ENCODE measurements at regions not wholly inside any gene's neighbourhood (a gene's known extent, or its start where the extent isn't known, plus 50 kb on each side); places are given as distances from the start of the nearest gene placed in this dataset.
"Not testable (repeated sequence)": the region's sequence is repeated elsewhere in the genome, so short reads cannot be mapped to it uniquely, and the experiment has no call there.

DNA sequence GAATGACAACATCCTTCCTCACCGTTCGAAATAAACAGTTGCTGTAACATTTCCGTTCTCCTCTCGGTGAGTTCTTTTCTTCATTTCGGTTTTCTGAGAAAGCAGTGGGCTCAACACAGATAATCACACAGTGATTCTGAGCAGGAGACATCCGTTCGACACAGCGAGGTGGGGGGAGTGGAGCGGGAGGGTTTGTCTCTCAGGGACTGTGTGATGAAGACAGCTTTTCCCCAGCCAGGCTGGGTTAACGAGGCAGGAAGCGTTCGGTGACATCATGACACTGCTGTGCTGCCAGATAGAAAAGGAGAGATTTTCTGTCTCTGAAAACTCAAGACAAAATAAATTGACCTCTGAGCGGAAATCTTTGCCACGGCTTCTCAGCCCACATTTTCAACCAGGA lies 119.3 kb downstream of the CRLF2 start:
- WGBS, 2 donors = 47 to 52% methylated on average over 14 of the region's 14 CpGs
- H3K27ac ChIP-seq (ENCODE audit: low read depth in 2 of 2, low read length in 1 of 2) = no peak overlapping the region
- H3K36me3 ChIP-seq (ENCODE audit: control insufficient read depth in 2 of 2, insufficient read depth in 2 of 2, low read length in 1 of 2) = no peaks in the 10 kb centered on the region
- no peak overlapping the region for H3K4me3 ChIP-seq (ENCODE audit: low read depth in 1 of 2, low read length in 2 of 2)
- no peaks in the 10 kb centered on the region for H3K4me1 ChIP-seq (ENCODE audit: control insufficient read depth in 2 of 2, insufficient read depth in 2 of 2, low read length in 1 of 2)
- H3K27me3 ChIP-seq (ENCODE audit: control insufficient read depth in 1 of 2, insufficient read depth in 2 of 2, low read length in 2 of 2) = no peaks in the 10 kb centered on the region
- H3K9me3 ChIP-seq (ENCODE audit: control insufficient read depth in 2 of 2, insufficient read depth in 1 of 2, low read depth in 1 of 2, low read length in 1 of 2) = peaks cover 8 to 14% of the 10 kb centered on the region in 2 donors

DNA sequence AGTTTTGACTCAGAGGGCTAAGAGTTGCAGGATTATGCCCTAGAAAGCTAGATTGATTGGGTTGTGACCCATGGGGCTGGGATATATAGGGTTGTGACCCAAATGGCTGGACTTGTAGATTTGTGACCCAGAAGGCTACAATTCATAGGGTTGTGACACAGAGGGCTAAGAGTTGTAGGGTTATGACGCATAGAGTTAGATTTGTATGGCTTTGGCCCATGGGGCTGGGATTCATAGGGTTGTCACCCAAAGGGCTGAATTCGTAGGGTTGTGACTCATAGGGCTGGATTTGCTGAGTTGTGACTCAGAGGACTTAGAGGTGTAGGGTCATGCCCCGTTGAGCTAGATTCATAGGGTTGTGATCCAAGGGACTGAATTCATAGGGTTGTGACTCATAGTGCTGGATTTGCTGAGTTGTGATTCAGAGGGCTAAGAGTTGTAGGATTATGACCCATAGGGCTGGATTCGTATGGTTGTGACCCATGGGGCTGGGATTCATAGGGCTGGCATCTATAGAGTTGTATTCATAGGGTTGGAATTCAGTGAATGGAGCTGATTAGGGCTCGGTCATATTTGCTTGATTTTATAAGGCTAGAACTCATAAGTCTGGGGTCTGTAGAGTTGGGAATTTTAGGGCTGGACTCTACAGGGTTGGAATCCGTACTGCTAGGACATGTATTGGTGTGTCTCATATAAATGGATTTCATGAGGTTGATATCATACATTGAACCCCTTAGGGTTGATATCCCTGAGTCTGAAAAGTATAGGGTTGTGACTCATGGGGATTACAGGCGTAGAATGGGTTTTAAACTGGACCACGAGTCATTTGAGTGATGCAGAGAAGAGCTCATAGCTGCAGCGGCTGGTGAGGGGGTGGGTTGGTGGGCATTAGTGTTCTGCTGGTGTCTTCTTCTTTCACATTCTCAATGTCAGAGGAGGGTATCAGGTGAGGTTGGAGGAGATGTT lies 125.7 kb downstream of the CRLF2 start:
- 54 to 60% methylated on average over 9 of the region's 9 CpGs for WGBS, 2 donors
- Histone ChIP-seq H3K36me3 (ENCODE audit: control insufficient read depth in 2 of 2, insufficient read depth in 2 of 2, low read length in 1 of 2) (no peaks in the 10 kb centered on the region), H3K27ac (ENCODE audit: low read depth in 2 of 2, low read length in 1 of 2) (no peak overlapping the region), H3K27me3 (ENCODE audit: control insufficient read depth in 1 of 2, insufficient read depth in 2 of 2, low read length in 2 of 2) (no peaks in the 10 kb centered on the region), H3K9me3 (ENCODE audit: control insufficient read depth in 2 of 2, insufficient read depth in 1 of 2, low read depth in 1 of 2, low read length in 1 of 2) (peaks cover 3 to 7% of the 10 kb centered on the region in 2 donors), H3K4me1 (ENCODE audit: control insufficient read depth in 2 of 2, insufficient read depth in 2 of 2, low read length in 1 of 2) (no peaks in the 10 kb centered on the region), H3K4me3 (ENCODE audit: low read depth in 1 of 2, low read length in 2 of 2) (no peak overlapping the region)

- H3K36me3 ChIP-seq (ENCODE audit: control insufficient read depth in 2 of 2, insufficient read depth in 2 of 2, low read length in 1 of 2); H3K9me3 ChIP-seq (ENCODE audit: control insufficient read depth in 2 of 2, insufficient read depth in 1 of 2, low read depth in 1 of 2, low read length in 1 of 2); H3K27me3 ChIP-seq (ENCODE audit: control insufficient read depth in 1 of 2, insufficient read depth in 2 of 2, low read length in 2 of 2); H3K4me1 ChIP-seq (ENCODE audit: control insufficient read depth in 2 of 2, insufficient read depth in 2 of 2, low read length in 1 of 2); H3K27ac ChIP-seq (ENCODE audit: low read depth in 2 of 2, low read length in 1 of 2); H3K4me3 ChIP-seq (ENCODE audit: low read depth in 1 of 2, low read length in 2 of 2): not testable (repeated sequence)
- WGBS, 2 donors = 67 to 77% methylated on average over 2 of the region's 2 CpGs
Observed at GRCh38 chrX:1085871-1086270, 126.6 kb downstream of the CRLF2 start.

- H3K36me3 ChIP-seq (ENCODE audit: control insufficient read depth in 2 of 2, insufficient read depth in 2 of 2, low read length in 1 of 2) = no peaks in the 10 kb centered on the region
- H3K4me3 ChIP-seq (ENCODE audit: low read depth in 1 of 2, low read length in 2 of 2) = no peak overlapping the region
- H3K4me1 ChIP-seq (ENCODE audit: control insufficient read depth in 2 of 2, insufficient read depth in 2 of 2, low read length in 1 of 2) = no peaks in the 10 kb centered on the region
- no peak overlapping the region for H3K27ac ChIP-seq (ENCODE audit: low read depth in 2 of 2, low read length in 1 of 2)
- H3K27me3 ChIP-seq (ENCODE audit: control insufficient read depth in 1 of 2, insufficient read depth in 2 of 2, low read length in 2 of 2) = no peaks in the 10 kb centered on the region
- H3K9me3 ChIP-seq (ENCODE audit: control insufficient read depth in 2 of 2, insufficient read depth in 1 of 2, low read depth in 1 of 2, low read length in 1 of 2) = peaks cover 3 to 7% of the 10 kb centered on the region in 2 donors
- WGBS, 2 donors = 76 to 87% methylated on average over 6 of the region's 6 CpGs
Observed at GRCh38 chrX:1084689-1085088, 127.8 kb downstream of the CRLF2 start.

- H3K36me3 ChIP-seq (ENCODE audit: control insufficient read depth in 2 of 2, insufficient read depth in 2 of 2, low read length in 1 of 2) = no peaks in the 10 kb centered on the region
- no peak overlapping the region for H3K27ac ChIP-seq (ENCODE audit: low read depth in 2 of 2, low read length in 1 of 2)
- no peaks in the 10 kb centered on the region for H3K27me3 ChIP-seq (ENCODE audit: control insufficient read depth in 1 of 2, insufficient read depth in 2 of 2, low read length in 2 of 2)
- H3K9me3 ChIP-seq (ENCODE audit: control insufficient read depth in 2 of 2, insufficient read depth in 1 of 2, low read depth in 1 of 2, low read length in 1 of 2) = peaks cover 8 to 13% of the 10 kb centered on the region in 2 donors
- H3K4me1 ChIP-seq (ENCODE audit: control insufficient read depth in 2 of 2, insufficient read depth in 2 of 2, low read length in 1 of 2) = no peaks in the 10 kb centered on the region
- no peak overlapping the region for H3K4me3 ChIP-seq (ENCODE audit: low read depth in 1 of 2, low read length in 2 of 2)
- 60% methylated on average over 29 of the region's 29 CpGs for WGBS, 2 donors
Observed at GRCh38 chrX:1076871-1077651, 135.4 kb downstream of the CRLF2 start.

DNA sequence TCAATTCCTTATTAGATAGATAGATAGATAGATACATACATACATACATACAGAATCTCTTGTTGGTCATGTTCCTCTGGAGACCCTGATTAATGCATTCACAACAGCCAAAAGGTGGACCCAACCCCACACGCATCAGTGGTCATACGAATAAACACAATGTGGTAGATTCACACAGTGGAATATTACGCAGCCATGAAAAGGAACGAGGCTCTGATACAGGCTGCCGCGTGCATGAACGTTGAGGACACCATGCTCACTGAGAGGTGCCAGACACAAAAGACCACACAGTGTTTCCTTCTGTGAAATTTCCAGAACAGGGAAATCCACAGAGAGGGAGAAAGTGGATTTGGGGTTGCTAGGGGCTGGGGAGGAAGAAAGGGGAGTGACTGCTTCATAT lies 136.7 kb downstream of the CRLF2 start:
- Histone ChIP-seq H3K27me3 (ENCODE audit: control insufficient read depth in 1 of 2, insufficient read depth in 2 of 2, low read length in 2 of 2) (no peaks in the 10 kb centered on the region), H3K9me3 (ENCODE audit: control insufficient read depth in 2 of 2, insufficient read depth in 1 of 2, low read depth in 1 of 2, low read length in 1 of 2) (peaks cover 8 to 13% of the 10 kb centered on the region in 2 donors), H3K27ac (ENCODE audit: low read depth in 2 of 2, low read length in 1 of 2) (no peak overlapping the region), H3K4me1 (ENCODE audit: control insufficient read depth in 2 of 2, insufficient read depth in 2 of 2, low read length in 1 of 2) (no peaks in the 10 kb centered on the region), H3K36me3 (ENCODE audit: control insufficient read depth in 2 of 2, insufficient read depth in 2 of 2, low read length in 1 of 2) (no peaks in the 10 kb centered on the region), H3K4me3 (ENCODE audit: low read depth in 1 of 2, low read length in 2 of 2) (no peak overlapping the region)
- 95% methylated on average over 7 of the region's 7 CpGs for WGBS, 2 donors

DNA sequence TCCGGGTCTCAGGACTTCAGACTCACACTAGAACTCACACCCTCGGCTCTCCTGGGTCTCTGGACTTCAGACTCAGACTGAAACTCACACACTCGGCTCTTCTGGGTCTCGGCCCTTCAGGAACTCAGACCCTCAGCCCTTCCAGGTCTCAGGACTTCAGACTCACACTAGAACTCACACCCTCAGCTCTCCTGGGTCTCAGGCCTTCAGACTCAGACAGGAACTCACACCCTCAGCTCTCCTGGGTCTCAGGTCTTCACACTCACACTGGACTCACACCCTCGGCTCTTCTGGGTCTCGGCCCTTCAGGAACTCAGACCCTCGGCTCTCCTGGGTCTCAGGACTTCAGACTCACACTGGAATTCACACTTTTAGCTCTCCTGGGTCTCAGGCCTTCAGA lies 137.3 kb downstream of the CRLF2 start:
- Histone ChIP-seq H3K36me3 (ENCODE audit: control insufficient read depth in 2 of 2, insufficient read depth in 2 of 2, low read length in 1 of 2) (no peaks in the 10 kb centered on the region), H3K27me3 (ENCODE audit: control insufficient read depth in 1 of 2, insufficient read depth in 2 of 2, low read length in 2 of 2) (no peaks in the 10 kb centered on the region), H3K4me1 (ENCODE audit: control insufficient read depth in 2 of 2, insufficient read depth in 2 of 2, low read length in 1 of 2) (no peaks in the 10 kb centered on the region), H3K9me3 (ENCODE audit: control insufficient read depth in 2 of 2, insufficient read depth in 1 of 2, low read depth in 1 of 2, low read length in 1 of 2) (peaks cover 8 to 13% of the 10 kb centered on the region in 2 donors), H3K4me3 (ENCODE audit: low read depth in 1 of 2, low read length in 2 of 2) (no peak overlapping the region), H3K27ac (ENCODE audit: low read depth in 2 of 2, low read length in 1 of 2) (no peak overlapping the region)
- WGBS, 2 donors = 80 to 85% methylated on average over 7 of the region's 7 CpGs

DNA sequence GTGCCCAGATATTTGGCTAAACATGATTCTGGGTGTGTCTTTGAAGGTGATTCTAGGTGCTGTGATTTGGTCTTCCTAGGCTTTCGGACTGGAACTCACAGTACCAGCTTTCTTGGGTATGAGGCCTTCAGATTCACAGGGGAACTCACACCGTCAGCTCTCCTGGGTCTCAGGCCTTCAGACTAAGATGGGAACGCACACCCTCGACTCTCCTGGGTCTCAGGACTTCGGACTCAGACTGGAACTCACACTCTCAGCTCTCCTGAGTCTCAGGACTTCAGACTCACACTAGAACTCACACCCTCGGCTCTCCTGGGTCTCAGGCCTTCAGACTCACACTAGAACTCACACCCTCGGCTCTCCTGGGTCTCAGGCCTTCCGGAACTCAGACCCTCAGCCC lies 137.7 kb downstream of the CRLF2 start:
- 43 to 72% methylated on average over 8 of the region's 8 CpGs for WGBS, 2 donors
- Histone ChIP-seq H3K27ac (ENCODE audit: low read depth in 2 of 2, low read length in 1 of 2) (no peak overlapping the region), H3K4me1 (ENCODE audit: control insufficient read depth in 2 of 2, insufficient read depth in 2 of 2, low read length in 1 of 2) (no peaks in the 10 kb centered on the region), H3K36me3 (ENCODE audit: control insufficient read depth in 2 of 2, insufficient read depth in 2 of 2, low read length in 1 of 2) (no peaks in the 10 kb centered on the region), H3K27me3 (ENCODE audit: control insufficient read depth in 1 of 2, insufficient read depth in 2 of 2, low read length in 2 of 2) (no peaks in the 10 kb centered on the region), H3K4me3 (ENCODE audit: low read depth in 1 of 2, low read length in 2 of 2) (no peak overlapping the region), H3K9me3 (ENCODE audit: control insufficient read depth in 2 of 2, insufficient read depth in 1 of 2, low read depth in 1 of 2, low read length in 1 of 2) (peaks cover 8 to 13% of the 10 kb centered on the region in 2 donors)

GRCh38 chrX:1074172-1074571 lies 138.3 kb downstream of the CRLF2 start:
- Histone ChIP-seq H3K4me3 (ENCODE audit: low read depth in 1 of 2, low read length in 2 of 2) (no peak overlapping the region), H3K4me1 (ENCODE audit: control insufficient read depth in 2 of 2, insufficient read depth in 2 of 2, low read length in 1 of 2) (no peaks in the 10 kb centered on the region), H3K27me3 (ENCODE audit: control insufficient read depth in 1 of 2, insufficient read depth in 2 of 2, low read length in 2 of 2) (no peaks in the 10 kb centered on the region), H3K9me3 (ENCODE audit: control insufficient read depth in 2 of 2, insufficient read depth in 1 of 2, low read depth in 1 of 2, low read length in 1 of 2) (peaks cover 8 to 12% of the 10 kb centered on the region in 2 donors), H3K36me3 (ENCODE audit: control insufficient read depth in 2 of 2, insufficient read depth in 2 of 2, low read length in 1 of 2) (no peaks in the 10 kb centered on the region), H3K27ac (ENCODE audit: low read depth in 2 of 2, low read length in 1 of 2) (no peak overlapping the region)
- WGBS, 2 donors = 89 to 92% methylated on average over 3 of the region's 3 CpGs
